Activated T-cell treated with anti-CD3 and anti-CD28 coated beads for 48 hours (primary cell): ENCODE measurements at regions not wholly inside any gene's neighbourhood (a gene's known extent, or its start where the extent isn't known, plus 50 kb on each side); places are given as distances from the start of the nearest gene placed in this dataset.
"Not testable (repeated sequence)": the region's sequence is repeated elsewhere in the genome, so short reads cannot be mapped to it uniquely, and the experiment has no call there.

Experiments used
- DNase-seq: peaks from one replicate; pipeline ENCODE4 v3.0.0-alpha.2; 2020; ENCODE audit warnings: low read depth

- not testable (repeated sequence) for DNase-seq
Measured at GRCh38 chr9:63912451-63912850, 1372.6 kb downstream of the FOXD4L5 start.

DNA sequence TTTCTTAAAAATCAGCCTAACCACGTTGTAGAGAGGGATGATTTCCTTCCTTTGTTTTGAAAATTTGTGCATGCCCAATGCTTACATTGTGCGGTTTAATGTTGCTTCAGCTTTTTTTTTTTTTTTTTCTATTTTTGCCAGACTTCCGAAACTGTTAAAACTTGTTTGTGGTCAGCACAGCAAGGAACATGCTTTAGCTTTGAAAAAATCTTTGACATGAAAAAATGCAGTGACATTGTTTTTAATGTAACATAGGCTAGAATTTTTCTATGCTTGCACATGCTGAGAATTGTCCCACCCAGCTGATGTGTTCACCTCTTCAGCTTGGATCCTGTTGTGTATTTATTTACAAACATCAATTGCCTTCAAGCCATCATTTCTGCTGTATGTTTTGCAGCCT is 1375.9 kb downstream of the FOXD4L5 start:
- DNase-seq = not testable (repeated sequence)

GRCh38 chr9:63899637-63900190 is 1385.3 kb downstream of the FOXD4L5 start:
- DNase-seq = not testable (repeated sequence)

DNA sequence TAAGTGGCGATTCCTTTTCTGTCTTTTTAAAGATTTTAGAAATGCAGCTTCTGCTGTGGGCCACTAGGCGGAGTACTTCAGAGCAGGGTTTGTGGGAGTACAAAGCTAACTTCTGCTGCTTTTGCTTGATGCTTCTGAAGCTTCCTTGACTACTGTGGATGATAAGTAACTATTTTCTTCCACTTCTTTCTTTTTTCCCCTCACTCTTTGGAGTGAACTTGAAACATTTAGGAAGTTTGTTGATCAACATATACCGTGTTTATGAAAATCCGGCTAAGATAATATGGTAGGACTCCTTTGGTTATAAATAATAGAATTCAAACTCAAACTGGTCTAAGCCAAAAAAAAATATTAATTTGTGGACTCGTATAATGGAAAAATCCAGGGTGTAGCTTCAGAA is 1403.6 kb downstream of the FOXD4L5 start:
- DNase-seq = not testable (repeated sequence)

DNA sequence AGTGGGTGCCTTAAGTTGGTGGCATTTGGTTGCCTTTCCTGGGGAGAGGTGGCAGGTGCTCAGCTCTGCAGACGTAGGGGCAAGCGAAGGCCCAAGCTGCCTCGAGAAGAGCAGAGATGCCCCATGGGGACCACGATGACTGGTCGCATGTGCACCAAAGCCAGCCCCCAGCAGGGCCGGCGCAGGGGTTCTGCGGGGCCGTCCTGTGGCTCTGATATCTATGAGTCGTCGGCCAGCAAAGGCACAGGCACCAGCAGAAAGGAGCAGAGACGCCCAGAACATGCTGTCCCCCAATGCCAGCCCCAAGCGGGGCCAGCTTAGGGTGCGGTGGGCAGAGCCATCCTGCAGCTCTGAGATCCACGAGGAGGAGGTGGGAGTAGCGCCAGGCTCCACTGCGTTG is 1408.6 kb downstream of the FOXD4L5 start:
- not testable (repeated sequence) for DNase-seq

- DNase-seq = no peak
Measured at GRCh38 chr9:63859475-63860215, 1425.4 kb downstream of the FOXD4L5 start.

GRCh38 chr9:63859090-63859474 is 1425.9 kb downstream of the FOXD4L5 start:
- not testable (repeated sequence) for DNase-seq

- DNase-seq = not testable (repeated sequence)
Measured at GRCh38 chr9:63853140-63853751, 1431.8 kb downstream of the FOXD4L5 start.

DNA sequence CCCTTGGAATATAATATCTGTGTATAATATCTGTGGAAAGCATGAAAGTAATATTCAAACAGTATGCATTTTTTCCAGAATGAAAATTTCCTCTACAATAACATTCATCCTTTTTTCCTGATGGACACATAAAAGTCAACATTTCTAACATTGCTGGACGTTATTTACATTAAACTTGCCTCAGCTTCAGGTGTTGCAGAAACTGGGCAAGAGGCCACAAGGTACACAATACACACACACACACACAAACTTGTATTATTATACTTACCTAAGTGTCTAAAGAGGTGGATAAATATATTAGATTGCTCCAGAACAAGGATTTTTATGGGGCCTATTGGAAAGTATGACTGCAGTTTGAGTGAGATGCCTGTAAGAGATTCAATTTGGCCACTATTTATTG is 1460.2 kb downstream of the FOXD4L5 start:
- DNase-seq = not testable (repeated sequence)

GRCh38 chr9:63823375-63824201 is 1461.4 kb downstream of the FOXD4L5 start:
- DNase-seq = not testable (repeated sequence)

DNA sequence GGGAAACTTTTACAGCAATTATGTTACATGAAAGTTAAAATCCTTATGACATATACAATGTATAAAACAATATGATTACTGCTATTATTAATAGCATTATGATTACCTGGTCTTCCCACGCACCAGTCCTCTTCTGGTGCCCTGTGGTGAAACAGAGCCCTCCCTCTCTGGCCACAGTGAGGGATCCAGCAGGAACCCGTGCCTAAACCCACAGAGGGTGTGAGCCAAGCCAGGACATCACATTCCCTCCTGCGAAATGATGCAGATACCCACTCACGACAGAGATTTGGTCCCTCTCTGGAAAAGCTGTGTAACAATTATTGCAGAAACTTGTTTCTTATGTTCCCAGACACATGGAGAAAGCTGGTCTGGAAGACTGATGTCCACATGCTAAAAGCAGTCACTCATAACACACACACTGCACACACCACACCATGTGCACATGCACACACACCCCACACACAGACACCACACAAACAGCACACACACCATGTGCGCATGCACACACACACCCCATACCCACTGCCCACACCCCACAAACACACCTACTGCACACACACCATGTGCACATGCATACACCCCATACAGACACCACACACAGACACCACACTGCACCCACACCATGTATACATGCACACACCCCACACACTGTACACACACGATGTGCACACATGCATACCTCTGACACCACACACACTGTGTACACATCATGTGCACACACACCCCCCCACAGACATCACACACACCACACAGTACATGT is 1462.2 kb downstream of the FOXD4L5 start:
- not testable (repeated sequence) for DNase-seq

DNA sequence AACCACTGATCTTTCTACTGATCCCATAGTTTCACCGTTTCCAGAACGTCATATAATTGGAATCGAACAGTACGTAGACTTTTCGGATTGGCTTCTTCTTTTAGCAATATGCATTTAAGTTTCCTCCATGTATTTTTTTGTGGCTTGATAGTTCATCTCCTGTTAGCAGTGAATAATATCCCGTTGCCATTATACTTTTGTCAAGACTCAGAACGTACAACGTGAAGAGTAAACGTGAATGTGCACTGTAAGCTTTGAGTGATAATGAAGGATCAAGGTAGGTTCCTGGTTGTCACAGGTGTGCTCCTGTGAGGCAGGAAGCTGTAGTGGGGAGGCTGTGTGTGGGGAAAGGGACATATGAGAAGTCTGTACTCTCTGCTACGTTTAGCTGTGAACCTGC is 1463.7 kb downstream of the FOXD4L5 start:
- not testable (repeated sequence) for DNase-seq

DNA sequence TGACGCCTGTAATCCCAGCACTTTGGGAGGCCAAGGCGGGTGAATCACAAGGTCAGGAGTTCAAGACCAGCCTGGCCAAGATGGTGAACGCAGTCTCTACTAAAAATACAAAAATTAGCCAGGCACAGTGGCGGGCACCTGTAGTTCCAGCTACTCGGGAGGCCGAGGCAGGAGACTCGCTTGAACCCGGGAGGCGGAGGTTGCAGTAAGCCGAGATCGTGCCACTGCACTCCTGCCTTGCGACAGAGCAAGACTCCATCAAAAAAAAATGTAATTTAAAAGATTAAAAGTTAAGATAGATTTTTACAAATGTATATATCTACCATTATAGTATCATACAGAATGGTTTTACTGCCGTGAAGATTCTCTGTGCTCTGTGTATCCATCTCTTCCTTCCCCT is 1464.1 kb downstream of the FOXD4L5 start:
- DNase-seq = not testable (repeated sequence)

- not testable (repeated sequence) for DNase-seq
Measured at GRCh38 chr9:63820383-63820782, 1464.6 kb downstream of the FOXD4L5 start.

DNA sequence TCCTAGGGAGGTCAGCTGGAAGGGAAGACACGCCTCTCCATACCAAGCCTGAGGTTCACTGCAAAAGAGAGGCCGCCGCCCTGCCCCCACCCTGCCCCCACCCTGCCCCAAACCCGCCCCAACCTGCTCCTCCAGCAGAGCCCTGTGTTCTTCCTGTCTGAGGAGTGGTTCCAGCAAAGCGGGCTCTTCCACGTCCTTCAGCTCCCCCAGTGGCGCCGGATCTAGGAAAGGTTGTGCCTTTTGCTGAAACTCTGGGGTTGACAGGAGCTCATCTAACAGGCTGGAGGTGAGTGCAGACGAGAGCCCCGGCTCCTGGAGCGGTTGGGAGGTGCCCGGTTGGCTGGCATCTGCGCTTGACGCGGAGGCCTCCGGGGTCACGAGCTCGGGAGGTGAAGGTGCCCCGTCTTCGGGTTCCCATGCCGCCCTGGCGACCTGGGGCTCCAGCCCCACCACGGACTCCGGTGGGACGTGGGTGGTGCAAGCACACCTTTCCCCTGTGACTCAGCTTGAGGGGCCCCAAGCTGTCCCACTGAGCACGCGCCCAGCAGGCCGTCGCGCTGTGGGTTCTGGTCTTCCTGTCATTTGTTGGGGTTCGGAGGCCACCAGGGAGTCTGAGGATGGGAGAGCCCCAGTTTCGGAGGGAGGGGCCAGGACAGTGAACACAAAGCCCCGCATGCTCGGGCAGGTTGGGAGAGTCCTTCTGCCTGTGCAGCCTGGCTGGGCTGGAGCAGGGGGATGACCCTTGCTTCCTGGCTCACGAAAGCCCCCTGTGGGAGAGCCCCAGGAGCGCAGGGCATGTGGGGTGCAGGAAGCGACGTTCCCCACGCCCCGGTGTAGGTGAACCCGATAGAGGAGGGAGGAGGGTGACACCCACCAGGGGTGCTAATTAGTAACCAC is 1467.1 kb downstream of the FOXD4L5 start:
- DNase-seq = peak; percentile 57

GRCh38 chr9:63816751-63817621 is 1468.0 kb downstream of the FOXD4L5 start:
- DNase-seq = peak; percentile 60

- DNase-seq = not testable (repeated sequence)
Measured at GRCh38 chr9:63814970-63815669, 1469.9 kb downstream of the FOXD4L5 start.

GRCh38 chr9:63813391-63814021 is 1471.5 kb downstream of the FOXD4L5 start:
- DNase-seq = not testable (repeated sequence)
